ENCODE measurements at regions not wholly inside any gene's neighbourhood (a gene's known extent, or its start where the extent isn't known, plus 50 kb on each side); places are given as distances from the start of the nearest gene placed in this dataset.

GRCh38 chr11:126127898-126128297 is 65.2 kb upstream of the CDON start:
- DNase-seq (ENCODE audit: low spot score) = no peak

GRCh38 chr11:126127284-126127845 is 64.7 kb upstream of the CDON start:
- no peak for DNase-seq (ENCODE audit: low spot score)

- DNase-seq (ENCODE audit: low spot score) = no peak
Measured at GRCh38 chr11:126124231-126124661, 61.6 kb upstream of the CDON start.

- DNase-seq (ENCODE audit: low spot score) = no peak
Measured at GRCh38 chr11:126123686-126124085, 61.0 kb upstream of the CDON start.

- no peak for DNase-seq (ENCODE audit: low spot score)
Measured at GRCh38 chr11:126122863-126123262, 60.2 kb upstream of the CDON start.

- DNase-seq (ENCODE audit: low spot score) = no peak
Measured at GRCh38 chr11:126121296-126121695, 58.6 kb upstream of the CDON start.

GRCh38 chr11:126118806-126119205 is 56.1 kb upstream of the CDON start:
- no peak for DNase-seq (ENCODE audit: low spot score)

- no peak for DNase-seq (ENCODE audit: low spot score)
Measured at GRCh38 chr11:126115816-126116331, 53.2 kb upstream of the CDON start.

GRCh38 chr11:126115127-126115495 is 52.4 kb upstream of the CDON start:
- no peak for DNase-seq (ENCODE audit: low spot score)

GRCh38 chr11:126114486-126115126 is 51.9 kb upstream of the CDON start:
- DNase-seq (ENCODE audit: low spot score) = no peak

GRCh38 chr11:126113963-126114362 is 51.3 kb upstream of the CDON start:
- DNase-seq (ENCODE audit: low spot score) = no peak

- peak; percentile 31 for DNase-seq (ENCODE audit: low spot score)
Measured at GRCh38 chr11:126113515-126113957, 50.9 kb upstream of the CDON start.

GRCh38 chr11:126113012-126113411 is 50.3 kb upstream of the CDON start:
- no peak for DNase-seq (ENCODE audit: low spot score)

GRCh38 chr11:126112547-126112946 is 49.9 kb upstream of the CDON start:
- DNase-seq (ENCODE audit: low spot score) = no peak

Data from RKO (cell line).